Endothelial cell (in vitro differentiated cells): ENCODE measurements at regions not wholly inside any gene's neighbourhood (a gene's known extent, or its start where the extent isn't known, plus 50 kb on each side); places are given as distances from the start of the nearest gene placed in this dataset.

Source experiments
- DNase-seq: peaks from one replicate; pipeline ENCODE4 v3.0.0; 2021; ENCODE audit warnings: low spot score
- H3K27ac Mint-ChIP-seq: one replicate; pipeline ENCODE4 v1.8.0; 2021; ENCODE audit warnings: mixed read lengths, inconsistent platforms; ENCODE audit not compliant: unreplicated experiment
- H3K27me3 Mint-ChIP-seq: one replicate; pipeline ENCODE4 v1.8.0; 2021; ENCODE audit warnings: mild to moderate bottlenecking, moderate library complexity, mixed read lengths, inconsistent platforms; ENCODE audit not compliant: unreplicated experiment
- H3K36me3 Mint-ChIP-seq: one replicate; pipeline ENCODE4 v1.8.0; 2021; ENCODE audit warnings: mild to moderate bottlenecking, low read depth, mixed read lengths, inconsistent platforms; ENCODE audit not compliant: unreplicated experiment
- H3K4me1 Mint-ChIP-seq: one replicate; pipeline ENCODE4 v1.8.0; 2021; ENCODE audit warnings: mild to moderate bottlenecking, mixed read lengths, inconsistent platforms; ENCODE audit not compliant: unreplicated experiment
- H3K4me3 Mint-ChIP-seq: one replicate; pipeline ENCODE4 v1.8.0; 2021; ENCODE audit warnings: mild to moderate bottlenecking, mixed read lengths, inconsistent platforms; ENCODE audit not compliant: unreplicated experiment
- H3K9me3 Mint-ChIP-seq: one replicate; pipeline ENCODE4 v1.8.0; 2021; ENCODE audit warnings: mixed read lengths, inconsistent platforms; ENCODE audit not compliant: unreplicated experiment
- TF ChIP-seq, protein P1 (sequence below): fragments of 200-600 bp; sonication (generic); IDR thresholded peaks from one replicate; pipeline ENCODE4 v1.5.0; 2021; ENCODE audit warnings: antibody characterized with exemption; ENCODE audit not compliant: unreplicated experiment

DNA sequence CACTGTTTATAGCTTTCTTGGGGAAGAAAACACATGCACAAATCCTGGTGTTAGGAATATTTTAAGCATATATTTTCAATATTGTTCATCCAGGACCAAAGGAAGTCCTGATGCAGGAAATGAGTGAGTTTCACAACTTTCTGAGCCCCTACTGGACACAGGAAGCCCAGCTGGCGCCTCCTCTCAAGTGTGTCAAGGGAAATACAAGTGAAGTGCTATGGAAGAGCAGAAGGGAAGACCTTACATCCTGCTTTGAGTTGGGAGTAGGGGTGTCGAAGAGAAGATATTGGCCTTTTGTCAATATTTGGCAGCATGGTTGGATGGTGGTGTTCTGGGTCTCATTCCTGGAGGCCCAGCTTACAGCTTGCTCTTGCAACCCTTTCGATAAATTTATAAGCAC, 66.1 kb upstream of the ZDHHC17 start:
- Mint-ChIP-seq H3K36me3 (no peaks in the 10 kb centered on the region), H3K27ac (peak overlapping the region; percentile 82), H3K9me3 (no peaks in the 10 kb centered on the region), H3K4me1 (peaks cover 36% of the 10 kb centered on the region), H3K4me3 (no peak overlapping the region), H3K27me3 (peaks cover 5% of the 10 kb centered on the region)
- TF ChIP-seq, protein P1, sequence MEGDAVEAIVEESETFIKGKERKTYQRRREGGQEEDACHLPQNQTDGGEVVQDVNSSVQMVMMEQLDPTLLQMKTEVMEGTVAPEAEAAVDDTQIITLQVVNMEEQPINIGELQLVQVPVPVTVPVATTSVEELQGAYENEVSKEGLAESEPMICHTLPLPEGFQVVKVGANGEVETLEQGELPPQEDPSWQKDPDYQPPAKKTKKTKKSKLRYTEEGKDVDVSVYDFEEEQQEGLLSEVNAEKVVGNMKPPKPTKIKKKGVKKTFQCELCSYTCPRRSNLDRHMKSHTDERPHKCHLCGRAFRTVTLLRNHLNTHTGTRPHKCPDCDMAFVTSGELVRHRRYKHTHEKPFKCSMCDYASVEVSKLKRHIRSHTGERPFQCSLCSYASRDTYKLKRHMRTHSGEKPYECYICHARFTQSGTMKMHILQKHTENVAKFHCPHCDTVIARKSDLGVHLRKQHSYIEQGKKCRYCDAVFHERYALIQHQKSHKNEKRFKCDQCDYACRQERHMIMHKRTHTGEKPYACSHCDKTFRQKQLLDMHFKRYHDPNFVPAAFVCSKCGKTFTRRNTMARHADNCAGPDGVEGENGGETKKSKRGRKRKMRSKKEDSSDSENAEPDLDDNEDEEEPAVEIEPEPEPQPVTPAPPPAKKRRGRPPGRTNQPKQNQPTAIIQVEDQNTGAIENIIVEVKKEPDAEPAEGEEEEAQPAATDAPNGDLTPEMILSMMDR: no peak
- DNase-seq: peak; percentile 35

DNA sequence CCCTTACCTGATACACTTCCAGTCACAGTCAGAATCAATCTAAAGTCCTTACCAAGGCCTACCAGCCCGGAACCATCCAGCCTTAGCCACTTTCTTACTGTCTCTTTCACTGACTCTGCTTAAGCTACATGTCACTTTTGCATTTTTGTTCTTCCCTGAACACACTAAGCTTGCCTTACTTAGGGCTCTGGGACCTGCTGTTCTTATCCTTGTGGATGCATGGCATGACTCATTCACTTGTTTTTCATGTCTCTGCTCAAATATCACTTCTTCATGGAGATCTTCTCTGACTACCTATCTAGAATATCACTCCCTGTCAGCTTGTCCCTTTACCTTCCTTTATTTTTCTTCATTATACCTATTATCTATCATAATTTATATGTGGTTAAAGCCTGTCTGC, 65.6 kb upstream of the ZDHHC17 start:
- Mint-ChIP-seq H3K27me3 (peaks cover 5% of the 10 kb centered on the region), H3K4me3 (no peak overlapping the region), H3K9me3 (no peaks in the 10 kb centered on the region), H3K4me1 (peaks cover 36% of the 10 kb centered on the region), H3K27ac (peak overlapping the region; percentile 82), H3K36me3 (no peaks in the 10 kb centered on the region)
- no peak for DNase-seq
- TF ChIP-seq, protein P1: no peak

- H3K4me3 Mint-ChIP-seq: no peak overlapping the region
- no peak overlapping the region for H3K27ac Mint-ChIP-seq
- H3K4me1 Mint-ChIP-seq: peaks cover 36% of the 10 kb centered on the region
- no peaks in the 10 kb centered on the region for H3K9me3 Mint-ChIP-seq
- DNase-seq: no peak
- no peaks in the 10 kb centered on the region for H3K36me3 Mint-ChIP-seq
- TF ChIP-seq, protein P1: no peak
- H3K27me3 Mint-ChIP-seq: peaks cover 5% of the 10 kb centered on the region
These were observed 64.9 kb upstream of the ZDHHC17 start for GRCh38 chr12:76698966-76699365.

GRCh38 chr12:76701690-76702089, 62.2 kb upstream of the ZDHHC17 start:
- Mint-ChIP-seq H3K4me1 (peaks cover 49% of the 10 kb centered on the region), H3K36me3 (no peaks in the 10 kb centered on the region), H3K9me3 (no peaks in the 10 kb centered on the region), H3K27me3 (peaks cover 5% of the 10 kb centered on the region), H3K27ac (no peak overlapping the region), H3K4me3 (no peak overlapping the region)
- TF ChIP-seq, protein P1: no peak
- no peak for DNase-seq

DNA sequence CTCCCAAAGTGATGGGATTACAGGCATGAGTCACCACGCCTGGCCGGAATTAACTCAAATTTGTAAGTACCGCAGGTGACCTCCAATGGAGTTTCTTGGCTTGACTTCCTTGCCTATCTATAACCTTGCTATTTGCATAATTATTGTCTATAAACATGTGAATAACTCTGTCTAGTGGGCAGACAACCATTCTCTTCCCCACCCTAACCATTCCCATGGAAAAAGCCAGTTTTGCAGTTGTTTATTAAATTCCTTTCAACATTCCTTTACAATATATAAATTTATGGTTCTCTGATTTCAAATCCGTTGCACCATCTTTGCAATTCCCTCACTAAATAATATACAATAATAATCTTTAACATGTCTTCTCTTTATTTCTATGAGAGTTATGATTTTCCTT, 61.0 kb upstream of the ZDHHC17 start:
- TF ChIP-seq, protein P1: no peak
- Mint-ChIP-seq H3K4me1 (peaks cover 37% of the 10 kb centered on the region), H3K4me3 (no peak overlapping the region), H3K27ac (no peak overlapping the region), H3K27me3 (peaks cover 4% of the 10 kb centered on the region), H3K9me3 (no peaks in the 10 kb centered on the region), H3K36me3 (no peaks in the 10 kb centered on the region)
- DNase-seq: no peak
